Stimulated activated CD8-positive, alpha-beta memory T cell treated with anti-CD3 and anti-CD28 coated beads, Interleukin-4, amount 100 ng/mL, for 48 hours (primary cell): ENCODE measurements at regions not wholly inside any gene's neighbourhood (a gene's known extent, or its start where the extent isn't known, plus 50 kb on each side); places are given as distances from the start of the nearest gene placed in this dataset.

ENCODE experiments used
- DNase-seq: peaks from one replicate; pipeline ENCODE4 v3.0.0-alpha.2; 2020

DNA sequence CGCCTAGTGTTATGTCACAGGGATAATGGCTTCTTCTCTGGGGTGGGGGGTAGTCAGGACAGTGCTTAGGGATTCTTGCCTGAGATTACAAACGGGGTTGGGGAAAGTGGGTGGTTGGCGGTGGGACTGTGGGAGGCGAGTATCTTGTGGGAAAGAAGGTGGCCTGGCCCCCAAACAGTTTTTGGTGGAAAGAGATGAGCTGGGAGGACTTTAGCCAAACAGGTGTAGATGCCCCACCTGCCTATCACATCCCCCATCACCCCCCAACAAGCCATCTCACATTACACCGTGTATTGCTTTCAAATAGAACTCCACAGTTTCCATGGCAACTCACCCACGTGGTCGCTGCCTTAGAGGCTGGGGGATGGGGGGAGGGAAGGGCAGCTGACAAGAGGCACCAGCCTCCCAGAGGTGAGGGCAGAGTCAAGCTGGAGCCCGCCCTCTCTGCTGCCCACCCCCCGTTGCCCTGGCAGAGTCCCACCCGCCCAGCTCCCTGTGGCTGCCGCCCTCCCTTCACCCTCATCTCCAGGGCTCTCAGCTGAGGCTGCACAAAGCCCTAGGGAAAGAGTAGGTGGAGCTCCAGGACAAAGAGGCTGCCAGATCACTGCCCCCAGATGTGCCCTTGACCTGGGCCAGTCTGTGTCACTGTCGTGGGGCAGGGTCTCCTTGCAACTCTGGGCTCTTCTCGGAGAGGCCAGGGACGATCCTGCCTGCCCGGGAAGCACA is 98.3 kb downstream of the LRRC74A start:
- peak; percentile 46 for DNase-seq

DNA sequence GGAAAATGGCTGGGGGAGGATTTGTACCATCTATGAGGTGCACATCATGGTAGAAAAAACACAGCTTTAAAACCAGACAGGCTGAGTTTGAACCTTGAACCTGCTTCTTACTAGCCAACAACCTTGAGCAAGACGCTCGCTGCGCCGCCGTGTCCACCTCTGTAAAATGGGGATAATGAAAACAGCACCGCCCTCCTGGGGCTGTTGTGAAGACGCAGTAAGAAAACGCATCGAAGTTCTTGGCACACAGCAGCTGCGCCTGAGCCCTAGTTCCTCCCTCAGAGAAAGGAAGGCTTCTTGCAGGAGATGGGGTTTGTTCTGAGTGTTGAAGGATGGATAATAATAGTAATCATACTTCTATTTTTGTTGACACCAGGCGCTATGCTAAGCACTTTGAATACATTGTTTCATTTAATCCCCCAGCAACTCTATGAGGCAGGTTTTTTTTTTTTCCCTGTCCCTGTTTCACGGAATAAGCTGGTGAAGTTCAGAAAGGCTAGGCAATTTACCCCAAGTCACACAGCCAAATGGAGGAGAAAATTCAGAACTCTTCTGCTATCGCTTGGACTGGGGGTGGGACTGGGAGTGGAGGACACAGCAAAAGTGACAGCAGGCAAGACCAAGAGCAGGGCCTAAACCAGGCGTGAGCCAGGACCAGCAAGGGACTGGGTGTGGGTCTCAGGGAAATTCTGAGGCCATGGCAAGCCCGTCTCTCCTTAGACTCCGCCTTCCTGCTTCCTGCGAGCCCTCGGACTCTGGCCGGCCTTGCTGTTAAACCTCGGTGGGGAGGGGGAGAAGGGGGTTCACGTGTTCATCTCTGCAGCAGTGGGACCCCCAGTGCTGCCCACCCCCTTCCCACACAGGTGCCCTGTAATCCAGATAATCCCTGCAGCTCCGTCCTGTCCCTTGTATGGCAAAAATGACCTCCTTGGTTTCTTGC is 97.5 kb downstream of the LRRC74A start:
- no peak for DNase-seq

GRCh38 chr14:76922584-76922983 is 96.4 kb downstream of the LRRC74A start:
- no peak for DNase-seq

GRCh38 chr14:76922092-76922491 is 95.9 kb downstream of the LRRC74A start:
- DNase-seq = no peak

- no peak for DNase-seq
Measured at GRCh38 chr14:76921088-76921399, 94.8 kb downstream of the LRRC74A start.

DNA sequence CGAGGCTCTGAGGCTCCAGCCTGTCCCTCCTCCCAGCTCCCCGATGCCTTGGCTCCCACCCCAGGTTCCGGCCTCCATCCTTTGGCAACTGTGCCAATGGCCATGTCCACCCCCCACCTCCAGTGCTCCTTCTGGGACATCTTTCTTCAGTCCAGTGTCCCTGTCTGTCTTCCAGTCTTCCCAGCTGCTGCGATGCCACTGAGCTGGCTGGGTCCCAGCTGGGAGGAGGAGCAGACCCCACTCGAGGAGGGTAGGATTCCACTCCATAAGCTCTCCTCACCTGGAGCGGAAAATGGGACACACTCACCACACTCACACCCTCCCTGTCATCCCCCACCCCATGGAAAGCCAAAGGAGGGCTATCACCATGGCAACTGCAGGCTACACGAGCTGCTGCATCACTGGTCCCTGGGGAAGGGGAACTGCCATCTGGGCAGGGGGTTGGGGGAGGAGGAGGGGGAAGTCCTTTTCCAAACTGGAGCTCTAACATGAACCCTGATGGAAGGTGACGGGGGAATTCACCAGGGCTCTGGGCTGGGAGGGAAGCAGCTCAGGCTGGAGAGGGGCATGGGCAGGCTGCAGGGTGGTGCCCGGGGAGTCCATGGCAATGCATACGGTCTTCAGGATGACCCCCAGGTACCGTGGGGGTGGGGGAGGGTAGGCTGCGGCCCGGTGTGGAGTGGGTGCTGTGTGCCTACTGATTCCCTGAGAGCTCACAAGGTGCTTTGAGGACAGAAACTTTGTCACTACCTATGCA is 94.3 kb downstream of the LRRC74A start:
- no peak for DNase-seq

DNA sequence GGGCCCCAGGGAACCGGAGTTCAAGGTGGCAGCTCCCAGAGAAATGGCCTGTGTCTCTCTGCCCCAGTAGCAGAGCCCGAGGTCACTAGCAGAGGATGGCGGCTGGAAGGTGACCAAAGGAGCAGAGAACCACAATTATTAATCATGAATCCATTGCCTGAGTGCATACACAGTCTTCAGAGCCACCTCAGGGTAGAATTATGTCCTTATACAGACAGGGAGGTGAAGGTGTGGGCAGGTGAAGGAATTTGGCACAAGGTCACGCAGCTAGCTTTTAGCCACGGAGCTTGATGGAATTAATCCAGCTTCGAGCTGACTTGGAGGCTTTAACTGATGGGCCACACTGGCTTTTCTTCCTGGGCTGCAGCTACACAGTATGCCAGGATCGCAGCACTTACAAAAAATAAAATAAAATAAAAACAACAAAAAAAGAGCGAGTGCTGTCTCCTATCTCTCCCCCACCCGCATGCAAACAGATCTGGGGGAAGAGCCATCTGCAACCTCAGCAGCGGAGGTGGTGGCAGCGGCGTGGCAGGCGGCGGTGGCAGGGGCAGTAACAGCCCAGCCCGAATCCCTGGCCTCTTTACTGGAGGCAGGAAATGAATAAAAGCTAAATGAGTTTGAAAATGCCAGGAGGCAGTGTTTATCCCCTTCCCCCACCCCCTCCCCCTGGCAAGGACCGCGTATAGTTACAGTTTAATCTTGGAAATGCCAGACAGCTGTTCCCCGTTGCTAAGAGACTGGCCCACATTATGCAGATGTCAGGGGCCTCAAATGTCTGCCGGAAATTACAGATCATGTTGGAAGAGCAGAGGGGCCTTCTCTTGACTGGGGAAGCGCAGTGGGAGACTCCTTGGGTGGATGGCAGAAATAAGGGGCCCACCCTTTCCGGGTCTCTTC is 93.5 kb downstream of the LRRC74A start:
- peak; percentile 39 for DNase-seq
